Mucosa of descending colon (tissue), 3 donors: ENCODE measurements at regions not wholly inside any gene's neighbourhood (a gene's known extent, or its start where the extent isn't known, plus 50 kb on each side); places are given as distances from the start of the nearest gene placed in this dataset.

Experiments
- ATAC-seq: fragments of 200-7000 bp; cut with Tn5 transposase; one replicate; pipeline ENCODE4 v1.9.1; 2020; ENCODE audit warnings: mild to moderate bottlenecking, moderate library complexity
- DNase-seq, 3 donors: peaks; one replicate each; pipeline ENCODE4 v3.0.0-alpha.2; 2020
- H3K36me3 ChIP-seq: fragments of 200-600 bp; one replicate; pipeline ENCODE4 v1.8.0; 2021; ENCODE audit warnings: low read depth, mild to moderate bottlenecking
- H3K4me1 ChIP-seq: fragments of 200-600 bp; one replicate; pipeline ENCODE4 v1.8.0; 2021; ENCODE audit warnings: low read depth, mild to moderate bottlenecking
- H3K4me3 ChIP-seq: fragments of 200-600 bp; one replicate; pipeline ENCODE4 v1.8.0; 2021; ENCODE audit warnings: mild to moderate bottlenecking
- H3K9me3 ChIP-seq: fragments of 200-600 bp; one replicate; pipeline ENCODE4 v1.8.0; 2021; ENCODE audit warnings: mild to moderate bottlenecking
- intact Hi-C, 2 donors: fragments of 100-400 bp; cut with DNase I in 1 of 2; cut with micrococcal nuclease in 1 of 2; formaldehyde crosslinking; loops; one replicate each; pipeline versions ENCODE4 v1.11.0 to v1.11.1; 2022; cut with DNase I, micrococcal nuclease
- TF ChIP-seq, protein P1 (sequence below): fragments of 200-600 bp; IDR thresholded peaks from one replicate; pipeline ENCODE4 v1.8.0; 2022; ENCODE audit warnings: antibody characterized with exemption, mild to moderate bottlenecking
- donor health status: DM: no; HTN: no; CAD: no; lungs with moderate emphysema.
- donor health status: DM: no; HTN: no; CAD: no.
- donor health status: DM: no; HTN: yes; CAD: no.

GRCh38 chr15:96716075-96716474 lies 385.6 kb downstream of the NR2F2 start:
- no peaks in the 10 kb centered on the region for H3K4me1 ChIP-seq
- no peak overlapping the region for H3K4me3 ChIP-seq
- H3K9me3 ChIP-seq, result no peaks in the 10 kb centered on the region
- DNase-seq (no peak), ATAC-seq (no peak)
- TF ChIP-seq, protein P1, sequence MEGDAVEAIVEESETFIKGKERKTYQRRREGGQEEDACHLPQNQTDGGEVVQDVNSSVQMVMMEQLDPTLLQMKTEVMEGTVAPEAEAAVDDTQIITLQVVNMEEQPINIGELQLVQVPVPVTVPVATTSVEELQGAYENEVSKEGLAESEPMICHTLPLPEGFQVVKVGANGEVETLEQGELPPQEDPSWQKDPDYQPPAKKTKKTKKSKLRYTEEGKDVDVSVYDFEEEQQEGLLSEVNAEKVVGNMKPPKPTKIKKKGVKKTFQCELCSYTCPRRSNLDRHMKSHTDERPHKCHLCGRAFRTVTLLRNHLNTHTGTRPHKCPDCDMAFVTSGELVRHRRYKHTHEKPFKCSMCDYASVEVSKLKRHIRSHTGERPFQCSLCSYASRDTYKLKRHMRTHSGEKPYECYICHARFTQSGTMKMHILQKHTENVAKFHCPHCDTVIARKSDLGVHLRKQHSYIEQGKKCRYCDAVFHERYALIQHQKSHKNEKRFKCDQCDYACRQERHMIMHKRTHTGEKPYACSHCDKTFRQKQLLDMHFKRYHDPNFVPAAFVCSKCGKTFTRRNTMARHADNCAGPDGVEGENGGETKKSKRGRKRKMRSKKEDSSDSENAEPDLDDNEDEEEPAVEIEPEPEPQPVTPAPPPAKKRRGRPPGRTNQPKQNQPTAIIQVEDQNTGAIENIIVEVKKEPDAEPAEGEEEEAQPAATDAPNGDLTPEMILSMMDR, result no peak
- H3K36me3 ChIP-seq, result no peaks in the 10 kb centered on the region
- intact Hi-C loops, result no loop called here

DNA sequence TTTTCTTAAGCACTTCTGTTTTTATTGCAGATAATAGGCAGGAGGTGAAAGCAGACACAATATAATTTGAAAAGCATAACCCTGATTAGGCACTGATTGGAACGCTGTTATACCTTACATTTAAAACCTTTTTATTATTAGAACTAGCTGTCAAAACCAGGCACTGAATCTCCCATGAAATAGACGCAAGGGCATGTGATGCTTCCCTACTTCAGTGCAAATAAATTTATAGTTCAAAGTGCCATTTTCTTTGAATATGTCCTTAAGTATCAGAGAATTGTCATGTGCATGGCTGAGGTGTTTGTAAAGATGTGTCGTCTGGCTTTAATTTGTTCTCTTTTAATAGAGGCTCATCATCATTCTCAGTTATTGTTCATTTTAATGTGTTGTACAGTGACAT lies 386.0 kb downstream of the NR2F2 start:
- ATAC-seq (no peak), DNase-seq (no peak)
- Histone ChIP-seq H3K9me3 (no peaks in the 10 kb centered on the region), H3K36me3 (no peaks in the 10 kb centered on the region), H3K4me1 (no peaks in the 10 kb centered on the region), H3K4me3 (no peak overlapping the region)
- intact Hi-C loops, result no loop called here
- TF ChIP-seq, protein P1, result no peak

DNA sequence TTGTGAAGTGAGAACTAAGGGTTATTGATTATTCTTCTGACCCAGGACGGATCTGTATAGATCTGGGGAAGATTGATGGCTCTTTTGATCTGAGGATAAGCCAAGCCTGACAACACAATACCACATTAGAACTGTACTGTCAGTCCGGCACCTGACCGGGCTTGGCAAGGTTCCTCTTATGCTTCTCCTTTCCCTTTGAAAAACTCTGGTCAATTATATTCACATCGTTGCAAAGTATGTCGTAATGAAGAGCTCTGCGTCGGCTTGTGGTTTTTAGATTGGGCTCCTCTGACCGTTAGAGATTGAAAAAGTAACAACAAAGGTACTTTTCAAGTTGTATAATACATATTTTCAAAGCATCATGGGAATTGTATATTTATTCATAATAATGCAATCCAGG lies 389.8 kb downstream of the NR2F2 start:
- no peak for DNase-seq
- H3K4me3 ChIP-seq, result no peak overlapping the region
- no peaks in the 10 kb centered on the region for H3K36me3 ChIP-seq
- TF ChIP-seq, protein P1, result no peak
- H3K4me1 ChIP-seq, result no peaks in the 10 kb centered on the region
- ATAC-seq, result no peak
- H3K9me3 ChIP-seq, result no peaks in the 10 kb centered on the region
- intact Hi-C loops, result no loop called here

DNA sequence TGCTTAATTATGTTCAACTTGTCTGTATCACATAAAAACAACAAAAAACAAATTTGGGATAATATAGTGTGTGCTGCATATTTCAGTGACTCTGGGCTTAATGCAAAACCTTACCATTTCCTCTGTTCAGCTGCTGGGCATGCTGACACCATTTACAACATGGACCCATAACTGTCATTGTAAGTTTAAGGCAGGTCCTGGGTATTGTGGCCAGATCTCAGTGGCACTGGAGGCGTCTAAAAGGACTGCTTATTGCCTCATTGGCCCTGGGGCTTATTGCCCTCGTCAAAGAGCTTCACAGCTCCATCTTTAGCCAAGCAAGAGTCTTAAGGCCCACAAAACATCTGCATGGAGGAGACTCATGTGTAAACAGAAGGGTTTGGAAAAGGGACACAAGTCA lies 390.2 kb downstream of the NR2F2 start:
- ATAC-seq, result no peak
- H3K4me1 ChIP-seq, result no peaks in the 10 kb centered on the region
- H3K36me3 ChIP-seq, result no peaks in the 10 kb centered on the region
- H3K4me3 ChIP-seq, result no peak overlapping the region
- TF ChIP-seq, protein P1, result no peak
- intact Hi-C loops, result no loop called here
- H3K9me3 ChIP-seq, result no peaks in the 10 kb centered on the region
- DNase-seq, result no peak

GRCh38 chr15:96728591-96728990 lies 398.1 kb downstream of the NR2F2 start:
- intact Hi-C loops, result no loop called here
- H3K9me3 ChIP-seq, result no peaks in the 10 kb centered on the region
- DNase-seq (no peak), ATAC-seq (no peak)
- H3K4me1 ChIP-seq, result no peaks in the 10 kb centered on the region
- TF ChIP-seq, protein P1, result no peak
- no peaks in the 10 kb centered on the region for H3K36me3 ChIP-seq
- H3K4me3 ChIP-seq, result no peak overlapping the region

- Histone ChIP-seq H3K36me3 (no peaks in the 10 kb centered on the region), H3K9me3 (no peaks in the 10 kb centered on the region), H3K4me1 (no peaks in the 10 kb centered on the region), H3K4me3 (no peak overlapping the region)
- intact Hi-C loops, result no loop called here
- DNase-seq (no peak), ATAC-seq (no peak)
- TF ChIP-seq, protein P1, result no peak
These were observed 402.2 kb downstream of the NR2F2 start for GRCh38 chr15:96732704-96733103.
